NCI-H774 (cell line): ENCODE measurements at regions not wholly inside any gene's neighbourhood (a gene's known extent, or its start where the extent isn't known, plus 50 kb on each side); places are given as distances from the start of the nearest gene placed in this dataset.
A peak's percentile ranks its signal among the peaks of the same experiment; 100 is the strongest.
"Not testable (repeated sequence)": the region's sequence is repeated elsewhere in the genome, so short reads cannot be mapped to it uniquely, and the experiment has no call there.

Experiments used
- DNase-seq: peaks from one replicate; lab custom pipeline; 2025; lab: John Stamatoyannopoulos, UW

- DNase-seq = no peak
Measured at GRCh38 chr21:22288885-22289499, 1290.8 kb downstream of the NCAM2 start.

GRCh38 chr21:22292144-22292543, 1293.9 kb downstream of the NCAM2 start:
- no peak for DNase-seq

- no peak for DNase-seq
Measured at GRCh38 chr21:22297575-22297974, 1299.4 kb downstream of the NCAM2 start.

GRCh38 chr21:22311741-22312462, 1313.7 kb downstream of the NCAM2 start:
- DNase-seq = no peak

- no peak for DNase-seq
Measured at GRCh38 chr21:22314963-22315362, 1316.8 kb downstream of the NCAM2 start.

- no peak for DNase-seq
Measured at GRCh38 chr21:22319435-22319834, 1321.2 kb downstream of the NCAM2 start.

GRCh38 chr21:22342889-22343288, 1344.7 kb downstream of the NCAM2 start:
- peak; percentile 9 for DNase-seq

- no peak for DNase-seq
Measured at GRCh38 chr21:22343303-22343702, 1345.1 kb downstream of the NCAM2 start.

- DNase-seq = no peak
Measured at GRCh38 chr21:22343721-22344120, 1345.5 kb downstream of the NCAM2 start.

GRCh38 chr21:22345624-22346023, 1347.4 kb downstream of the NCAM2 start:
- DNase-seq = no peak

- no peak for DNase-seq
Measured at GRCh38 chr21:22346576-22346975, 1348.4 kb downstream of the NCAM2 start.

- no peak for DNase-seq
Measured at GRCh38 chr21:22351076-22351475, 1352.9 kb downstream of the NCAM2 start.

GRCh38 chr21:22352088-22352487, 1353.9 kb downstream of the NCAM2 start:
- DNase-seq = no peak

- DNase-seq = no peak
Measured at GRCh38 chr21:22355949-22356348, 1357.7 kb downstream of the NCAM2 start.

- DNase-seq = no peak
Measured at GRCh38 chr21:22356663-22357062, 1358.5 kb downstream of the NCAM2 start.

- DNase-seq = not testable (repeated sequence)
Measured at GRCh38 chr21:22359599-22359998, 1361.4 kb downstream of the NCAM2 start.

- DNase-seq = no peak
Measured at GRCh38 chr21:22363504-22363903, 1365.3 kb downstream of the NCAM2 start.

GRCh38 chr21:22364163-22364562, 1366.0 kb downstream of the NCAM2 start:
- no peak for DNase-seq

- DNase-seq = no peak
Measured at GRCh38 chr21:22374218-22374969, 1376.2 kb downstream of the NCAM2 start.

GRCh38 chr21:22377795-22378194, 1379.6 kb downstream of the NCAM2 start:
- DNase-seq = not testable (repeated sequence)

GRCh38 chr21:22393324-22393723, 1395.1 kb downstream of the NCAM2 start:
- DNase-seq = no peak

- no peak for DNase-seq
Measured at GRCh38 chr21:22395965-22396364, 1397.8 kb downstream of the NCAM2 start.
